AG09319 (cell line): ENCODE measurements at regions not wholly inside any gene's neighbourhood (a gene's known extent, or its start where the extent isn't known, plus 50 kb on each side); places are given as distances from the start of the nearest gene placed in this dataset.

ENCODE experiments used
- DNase-seq: peaks from one replicate; pipeline ENCODE4 v3.0.0-alpha.2; 2010; ENCODE audit warnings: low read depth; ENCODE audit errors: extremely low read depth
- TF ChIP-seq, protein P1 (sequence below): IDR thresholded peaks from 2 replicates; pipeline ENCODE4 v1.5.1; 2011; ENCODE audit warnings: low read depth, mild to moderate bottlenecking, inconsistent platforms, low read length, moderate library complexity

DNA sequence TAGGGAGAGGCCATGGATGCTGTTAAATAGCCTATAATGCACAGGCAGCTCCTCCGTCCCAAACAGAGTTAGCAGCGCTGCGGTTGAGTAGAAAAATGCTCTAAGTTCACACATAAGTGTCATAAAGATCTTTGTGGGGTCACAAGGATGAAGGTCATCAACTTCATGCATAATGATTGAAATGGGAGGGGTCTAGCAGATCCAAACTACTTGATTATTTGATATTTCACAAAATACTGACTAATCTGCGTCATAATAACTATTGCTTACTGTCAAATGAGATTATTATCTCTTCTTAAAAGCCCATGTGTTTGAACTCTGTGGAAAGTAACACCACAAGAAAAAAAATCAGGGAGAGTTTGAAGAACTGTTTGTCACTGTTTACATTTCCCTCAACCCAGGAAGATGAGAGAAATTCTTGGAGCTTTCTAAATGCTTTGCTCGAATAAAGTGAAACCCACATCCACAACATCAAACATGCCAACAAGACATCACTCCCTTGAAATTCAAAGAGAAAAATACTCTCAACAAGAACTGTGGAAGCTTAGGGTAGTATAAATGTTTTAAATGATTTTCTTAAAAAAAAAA is 50.5 kb upstream of the CREB1 start:
- TF ChIP-seq, protein P1, sequence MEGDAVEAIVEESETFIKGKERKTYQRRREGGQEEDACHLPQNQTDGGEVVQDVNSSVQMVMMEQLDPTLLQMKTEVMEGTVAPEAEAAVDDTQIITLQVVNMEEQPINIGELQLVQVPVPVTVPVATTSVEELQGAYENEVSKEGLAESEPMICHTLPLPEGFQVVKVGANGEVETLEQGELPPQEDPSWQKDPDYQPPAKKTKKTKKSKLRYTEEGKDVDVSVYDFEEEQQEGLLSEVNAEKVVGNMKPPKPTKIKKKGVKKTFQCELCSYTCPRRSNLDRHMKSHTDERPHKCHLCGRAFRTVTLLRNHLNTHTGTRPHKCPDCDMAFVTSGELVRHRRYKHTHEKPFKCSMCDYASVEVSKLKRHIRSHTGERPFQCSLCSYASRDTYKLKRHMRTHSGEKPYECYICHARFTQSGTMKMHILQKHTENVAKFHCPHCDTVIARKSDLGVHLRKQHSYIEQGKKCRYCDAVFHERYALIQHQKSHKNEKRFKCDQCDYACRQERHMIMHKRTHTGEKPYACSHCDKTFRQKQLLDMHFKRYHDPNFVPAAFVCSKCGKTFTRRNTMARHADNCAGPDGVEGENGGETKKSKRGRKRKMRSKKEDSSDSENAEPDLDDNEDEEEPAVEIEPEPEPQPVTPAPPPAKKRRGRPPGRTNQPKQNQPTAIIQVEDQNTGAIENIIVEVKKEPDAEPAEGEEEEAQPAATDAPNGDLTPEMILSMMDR: no peak

More for the DNA sequence above, 50.5 kb upstream of the CREB1 start:
- DNase-seq: no peak
